K562 (cell line): ENCODE measurements at regions not wholly inside any gene's neighbourhood (a gene's known extent, or its start where the extent isn't known, plus 50 kb on each side); places are given as distances from the start of the nearest gene placed in this dataset.

ENCODE experiments used
- ATAC-seq: fragments of 200-7000 bp; cut with Tn5 transposase; 3 replicates; pipeline ENCODE4 v1.9.1; 2020; ENCODE audit warnings: moderate library complexity
- BruUV-seq: library from RNA; stranded (reverse); fragments of 400-500 nt; replicated peaks from 2 replicates; lab custom pipeline; 2021; lab: Mats Ljungman, UMichigan
- CTCF ChIA-PET: fragments of 300-600 bp; formaldehyde crosslinking; extraction: SDS; loops from one replicate; lab custom pipeline; 2021; ENCODE audit warnings: low intra/inter-chr PET ratio; lab: Yijun Ruan, JAX
- POLR2A ChIA-PET: fragments of 300-600, 350-650 bp; sonication (Branson Sonifier 250); formaldehyde crosslinking; extraction: SDS; loops from one replicate; lab custom pipeline; 2021; ENCODE audit warnings: antibody characterized with exemption, inconsistent platforms; lab: Yijun Ruan, JAX
- DNase-seq, 4 experiments: peaks; one replicate each; pipeline versions ENCODE4 v3.0.0 to v3.0.0-alpha.2; 2011 to 2018; ENCODE audit warnings: low spot score in 3 of 4, mixed read lengths in 3 of 4; ENCODE audit errors: extremely low read depth in 1 of 4
- FAIRE-seq: peaks from 2 replicates; lab custom pipeline; 2011; peaks lifted over from hg19 to GRCh38; lab: Jason Lieb, UNC
- H2AFZ ChIP-seq: 2 replicates; pipeline ENCODE4 v1.6.0; 2011; ENCODE audit warnings: low read depth, low read length, control low read depth, inconsistent platforms
- H3K27ac ChIP-seq: fragments of 200-600 bp; 3 replicates; pipeline ENCODE4 v1.8.0; 2011; ENCODE audit warnings: low read depth, mild to moderate bottlenecking, control low read depth, inconsistent platforms, low read length, moderate library complexity, mixed read lengths; ENCODE audit errors: extremely low read depth
- H3K27me3 ChIP-seq, 2 experiments: fragments of 300-600 bp in 1 of 2; 2 replicates in 1 of 2; 3 replicates in 1 of 2; pipeline versions ENCODE4 v1.6.0 to v1.8.0; 2011; ENCODE audit warnings: inconsistent platforms in 2 of 2, low read length in 2 of 2, mild to moderate bottlenecking in 1 of 2, mixed read lengths in 1 of 2, moderate library complexity in 1 of 2; ENCODE audit not compliant: control insufficient read depth in 2 of 2, insufficient read depth in 2 of 2
- H3K36me3 ChIP-seq: fragments of 300-600 bp; 3 replicates; pipeline ENCODE4 v1.8.0; 2011; ENCODE audit warnings: mild to moderate bottlenecking, low read length, inconsistent platforms; ENCODE audit not compliant: control insufficient read depth, insufficient read depth
- H3K4me1 ChIP-seq, 2 experiments: fragments of 200-600 bp in 1 of 2; replicated peaks in 1 of 2; 2 replicates in 1 of 2; 3 replicates in 1 of 2; pipeline versions ENCODE4 v1.5.1 to v1.8.0; 2011; ENCODE audit warnings: inconsistent platforms in 2 of 2, low read length in 2 of 2, mild to moderate bottlenecking in 1 of 2, mixed read lengths in 1 of 2, moderate library complexity in 1 of 2; ENCODE audit not compliant: control insufficient read depth in 2 of 2, insufficient read depth in 2 of 2
- H3K4me2 ChIP-seq: 2 replicates; pipeline ENCODE4 v1.6.1; 2011; ENCODE audit warnings: low read length, control low read depth, inconsistent platforms, mixed read lengths; ENCODE audit not compliant: insufficient read depth
- H3K4me3 ChIP-seq: fragments of 200-600 bp; sonication (generic), shearing (Covaris generic); 2 replicates; pipeline ENCODE4 v1.5.1; 2016; ENCODE audit warnings: control low read depth, inconsistent platforms
- H3K79me2 ChIP-seq: fragments of 200-600 bp; 3 replicates; pipeline ENCODE4 v1.8.0; 2011; ENCODE audit warnings: low read length, inconsistent platforms; ENCODE audit not compliant: control insufficient read depth, insufficient read depth
- H3K9ac ChIP-seq, 2 experiments: 2 replicates each; pipeline versions ENCODE4 v1.6.0 to v1.6.1; 2011; ENCODE audit warnings: low read depth in 2 of 2, low read length in 2 of 2, control low read depth in 1 of 2, inconsistent platforms in 1 of 2, mild to moderate bottlenecking in 1 of 2, mixed read lengths in 1 of 2; ENCODE audit not compliant: insufficient read depth in 1 of 2
- H3K9me1 ChIP-seq: one replicate; pipeline ENCODE4 v1.6.0; 2011; ENCODE audit warnings: inconsistent platforms, mild to moderate bottlenecking, low read length, moderate library complexity; ENCODE audit not compliant: control insufficient read depth, insufficient read depth
- H3K9me3 ChIP-seq: replicated peaks from 2 replicates; pipeline ENCODE4 v1.5.1; 2011; ENCODE audit warnings: low read depth, low read length, inconsistent platforms; ENCODE audit not compliant: control insufficient read depth, insufficient read depth
- H4K20me1 ChIP-seq: replicated peaks from 2 replicates; pipeline ENCODE4 v1.6.1; 2011; ENCODE audit warnings: low read length, inconsistent platforms, mixed read lengths; ENCODE audit not compliant: control insufficient read depth, insufficient read depth
- CBX3 ChIP-seq, 2 experiments: IDR thresholded peaks; 1 replicate in 1 of 2; 2 replicates in 1 of 2; pipeline ENCODE4 v1.6.1; 2012; ENCODE audit warnings: inconsistent platforms in 2 of 2, low read length in 2 of 2, borderline replicate concordance in 1 of 2, control low read depth in 1 of 2
- E2F6 ChIP-seq, 2 experiments: IDR thresholded peaks; 2 replicates each; pipeline ENCODE4 v1.6.1; 2011; ENCODE audit warnings: borderline replicate concordance in 1 of 2, control low read depth in 1 of 2, low read depth in 1 of 2, low read length in 1 of 2, mild to moderate bottlenecking in 1 of 2, mixed read lengths in 1 of 2, moderate library complexity in 1 of 2; ENCODE audit not compliant: insufficient read depth in 1 of 2, insufficient read length in 1 of 2, poor library complexity in 1 of 2, severe bottlenecking in 1 of 2; ENCODE audit errors: extremely low read depth in 1 of 2
- ETV1 ChIP-seq: fragments of 450-650 bp; conservative IDR thresholded peaks from 2 replicates; pipeline ENCODE4 v1.6.1; 2016; ENCODE audit warnings: missing genetic modification characterization, control low read depth, low read depth, missing compliant biosample characterization
- EZH2 ChIP-seq: IDR thresholded peaks from 2 replicates; pipeline ENCODE4 v1.6.1; 2012; ENCODE audit warnings: low read depth, mild to moderate bottlenecking, inconsistent platforms, low read length, borderline replicate concordance
- FOXA1 ChIP-seq: fragments of 450-650 bp; IDR thresholded peaks from 2 replicates; pipeline ENCODE4 v1.6.1; 2016; ENCODE audit warnings: mild to moderate bottlenecking, borderline replicate concordance
- GTF2A2 ChIP-seq: IDR thresholded peaks from 2 replicates; pipeline ENCODE4 v1.6.1; 2016; ENCODE audit warnings: mild to moderate bottlenecking, missing genetic modification characterization, missing compliant biosample characterization
- MAFK ChIP-seq: IDR thresholded peaks from 2 replicates; pipeline ENCODE4 v1.6.1; 2011; ENCODE audit warnings: low read length, improper control_type of control experiment
- MTF1 ChIP-seq: fragments of 250-450 bp; sonication (Bioruptor Pico); IDR thresholded peaks from 2 replicates; pipeline ENCODE4 v1.9.0; 2021; ENCODE audit warnings: moderate library complexity, mild to moderate bottlenecking, inconsistent platforms, borderline replicate concordance
- NFRKB ChIP-seq: fragments of 450-650 bp; IDR thresholded peaks from 2 replicates; pipeline ENCODE4 v1.6.1; 2016; ENCODE audit warnings: low read depth
- NUFIP1 ChIP-seq: fragments of 450-650 bp; IDR thresholded peaks from 2 replicates; pipeline ENCODE4 v1.6.1; 2018; ENCODE audit not compliant: partially characterized antibody
- POLR2B ChIP-seq: fragments of 450-650 bp; IDR thresholded peaks from 2 replicates; pipeline ENCODE4 v1.6.1; 2018; ENCODE audit warnings: low read depth; ENCODE audit not compliant: partially characterized antibody
- SRF ChIP-seq, 2 experiments: fragments of 250-450, 450-650 bp in 1 of 2; sonication (Bioruptor Pico) in 1 of 2; sonication (generic) in 1 of 2; formaldehyde crosslinking; IDR thresholded peaks; 2 replicates each; pipeline versions ENCODE4 v1.5.0 to v1.5.1; 2020 to 2022; ENCODE audit warnings: mild to moderate bottlenecking in 1 of 2, missing genetic modification reagents in 1 of 2
- TEAD1 ChIP-seq, 2 experiments: fragments of 450-650 bp in 1 of 2; sonication (generic) in 1 of 2; formaldehyde crosslinking; IDR thresholded peaks; 2 replicates each; pipeline versions ENCODE4 v1.4.0 to v1.8.0; 2020 to 2022; ENCODE audit warnings: mild to moderate bottlenecking in 2 of 2, missing genetic modification reagents in 1 of 2
- WHSC1 ChIP-seq: IDR thresholded peaks from one replicate; pipeline ENCODE4 v1.6.1; 2012; ENCODE audit warnings: low read length, control low read depth, inconsistent platforms
- ZBTB1 ChIP-seq: sonication (generic); formaldehyde crosslinking; IDR thresholded peaks from 2 replicates; pipeline ENCODE4 v1.8.1; 2023; ENCODE audit warnings: missing genetic modification reagents, low read depth, mild to moderate bottlenecking, borderline replicate concordance
- ZNF165 ChIP-seq: fragments of 250-450 bp; sonication (Bioruptor Pico); IDR thresholded peaks from 2 replicates; pipeline ENCODE4 v1.4.0; 2020; ENCODE audit warnings: borderline replicate concordance
- ZNF274 ChIP-seq: IDR thresholded peaks from 2 replicates; pipeline ENCODE4 v1.6.1; 2011; ENCODE audit warnings: low read depth, mild to moderate bottlenecking, low read length, moderate library complexity, borderline replicate concordance
- WGBS: fragments of 100-300 bp; shearing (Covaris generic); methylation state at CpG from one replicate; pipeline ENCODE4 v1.1.6; 2016; ENCODE audit warnings: low coverage, mixed read lengths; ENCODE audit not compliant: insufficient coverage; ENCODE audit errors: missing lambda C conversion rate; 5-methylcytosine and 5-hydroxymethylcytosine counted together
- in situ Hi-C: fragments of 300-500 bp; cut with MboI; formaldehyde crosslinking; loops from 4 replicates; pipeline ENCODE4 v1.15.0; 2018; ENCODE audit warnings: inconsistent platforms, mixed read lengths
- intact Hi-C: fragments of 100-400 bp; cut with micrococcal nuclease; formaldehyde crosslinking; loops from 2 replicates; pipeline ENCODE4 v1.14.2; 2022
- TF ChIP-seq, protein P1 (sequence below): IDR thresholded peaks from 2 replicates; pipeline ENCODE4 v1.6.1; 2011; ENCODE audit warnings: borderline replicate concordance, low read depth, mild to moderate bottlenecking, moderate library complexity, low read length; ENCODE audit not compliant: insufficient read depth, poor library complexity, severe bottlenecking

DNA sequence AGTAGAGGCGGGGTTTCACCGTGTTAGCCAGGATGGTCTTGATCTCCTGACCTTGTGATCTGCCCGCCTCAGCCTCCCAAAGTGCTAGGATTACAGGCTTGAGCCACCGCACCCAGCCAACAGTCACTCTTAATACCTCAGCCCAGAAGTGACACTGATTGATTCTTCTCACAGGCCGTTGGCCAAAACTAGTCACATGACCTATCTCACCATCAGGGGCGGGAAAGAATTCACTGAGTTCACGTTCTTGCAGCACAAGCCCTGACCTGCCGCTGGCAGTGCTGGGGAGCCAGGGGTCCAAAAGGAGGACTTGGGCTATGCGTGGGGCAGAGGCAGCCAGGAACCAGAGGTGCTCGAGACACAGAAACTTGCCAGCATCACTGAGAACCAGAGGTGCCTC is 55.0 kb upstream of the CPLX2 start (continued):
- TF ChIP-seq ETV1 (tag) (no peak), GTF2A2 (no peak), E2F6 (IDR thresholded peaks at IDR 0.05; ENCODE audit: borderline replicate concordance in 1 of 2, extremely low read depth in 1 of 2, insufficient read depth in 1 of 2, insufficient read length in 1 of 2, low read depth in 1 of 2, low read length in 1 of 2, poor library complexity in 1 of 2, severe bottlenecking in 1 of 2) (peak in 1 of 2 experiments; percentile 56), SRF (CRISPR knock-in tag; IDR thresholded peaks at IDR 0.05) (no peak)

GRCh38 chr5:175819090-175819425 is 52.3 kb upstream of the CPLX2 start:
- peaks cover 18 to 76% of the 10 kb centered on the region in 2 experiments; a peak in 4 of 5 replicates for H3K27me3 ChIP-seq
- POLR2A ChIA-PET = no interaction called here
- WGBS = under 1% methylated on average over 6 of the region's 6 CpGs
- no peaks in the 10 kb centered on the region for H3K36me3 ChIP-seq
- no peak overlapping the region for H3K4me2 ChIP-seq
- no peaks in the 10 kb centered on the region for H3K9me3 ChIP-seq
- H3K9me1 ChIP-seq = no peaks in the 10 kb centered on the region
- intact Hi-C loops (no loop called here), in situ Hi-C loops (no loop called here)
- TF ChIP-seq NFRKB (no peak), MTF1 (no peak), NUFIP1 (no peak), ZBTB1 (CRISPR knock-in tag) (no peak), CBX3 (IDR thresholded peaks at IDR 0.05; ENCODE audit: borderline replicate concordance in 1 of 2, low read length in 2 of 2) (no peak), ZNF274 (no peak), ZNF165 (CRISPR knock-in tag) (no peak), EZH2 (no peak), TEAD1 (CRISPR knock-in tag; IDR thresholded peaks at IDR 0.05) (no peak), FOXA1 (no peak), WHSC1 (no peak), POLR2B (no peak), MAFK (no peak)
- TF ChIP-seq, protein P1, sequence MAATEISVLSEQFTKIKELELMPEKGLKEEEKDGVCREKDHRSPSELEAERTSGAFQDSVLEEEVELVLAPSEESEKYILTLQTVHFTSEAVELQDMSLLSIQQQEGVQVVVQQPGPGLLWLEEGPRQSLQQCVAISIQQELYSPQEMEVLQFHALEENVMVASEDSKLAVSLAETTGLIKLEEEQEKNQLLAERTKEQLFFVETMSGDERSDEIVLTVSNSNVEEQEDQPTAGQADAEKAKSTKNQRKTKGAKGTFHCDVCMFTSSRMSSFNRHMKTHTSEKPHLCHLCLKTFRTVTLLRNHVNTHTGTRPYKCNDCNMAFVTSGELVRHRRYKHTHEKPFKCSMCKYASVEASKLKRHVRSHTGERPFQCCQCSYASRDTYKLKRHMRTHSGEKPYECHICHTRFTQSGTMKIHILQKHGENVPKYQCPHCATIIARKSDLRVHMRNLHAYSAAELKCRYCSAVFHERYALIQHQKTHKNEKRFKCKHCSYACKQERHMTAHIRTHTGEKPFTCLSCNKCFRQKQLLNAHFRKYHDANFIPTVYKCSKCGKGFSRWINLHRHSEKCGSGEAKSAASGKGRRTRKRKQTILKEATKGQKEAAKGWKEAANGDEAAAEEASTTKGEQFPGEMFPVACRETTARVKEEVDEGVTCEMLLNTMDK = no peak
- no peak overlapping the region for H3K27ac ChIP-seq
- H3K4me3 ChIP-seq = no peak overlapping the region
- no peaks in the 10 kb centered on the region for H3K4me1 ChIP-seq
- BruUV-seq = no TSS peak
- ATAC-seq (no peak), FAIRE-seq (no peak), DNase-seq (no peak)
- H2AFZ ChIP-seq = no peak overlapping the region
- no peak overlapping the region for H3K9ac ChIP-seq
- peaks cover 12% of the 10 kb centered on the region for H4K20me1 ChIP-seq
- H3K79me2 ChIP-seq = no peaks in the 10 kb centered on the region
- CTCF ChIA-PET = no interaction called here
